ENCODE measurements at regions not wholly inside any gene's neighbourhood (a gene's known extent, or its start where the extent isn't known, plus 50 kb on each side); places are given as distances from the start of the nearest gene placed in this dataset.

- DNase-seq, result no peak
These were observed 71.8 kb upstream of the FOXP4 start for GRCh38 chr6:41474213-41474933.

- no peak for DNase-seq
These were observed 71.0 kb upstream of the FOXP4 start for GRCh38 chr6:41475164-41475563.

GRCh38 chr6:41475737-41476357 is 70.3 kb upstream of the FOXP4 start:
- DNase-seq, result no peak

DNA sequence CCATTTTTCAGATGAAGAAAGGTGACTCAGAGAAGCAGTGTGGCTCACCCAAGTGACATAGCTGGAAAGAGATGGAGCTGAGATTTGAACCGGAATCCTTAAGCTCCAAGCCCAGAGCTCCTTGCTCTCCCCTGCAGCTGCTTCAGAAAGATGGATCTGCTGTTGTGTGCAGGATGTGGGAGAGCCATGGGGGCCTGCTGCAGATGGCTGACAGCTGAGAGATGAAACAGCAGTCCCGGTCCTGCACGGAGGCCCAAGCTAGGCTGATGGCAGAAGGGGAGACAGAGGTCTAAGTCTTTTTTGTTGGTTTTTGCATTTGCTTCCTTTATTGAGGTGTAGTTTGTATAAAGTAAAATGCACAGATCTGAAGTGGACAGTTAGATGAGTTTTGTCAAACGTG is 69.8 kb upstream of the FOXP4 start:
- DNase-seq, result no peak

GRCh38 chr6:41477572-41477971 is 68.6 kb upstream of the FOXP4 start:
- no peak for DNase-seq

DNA sequence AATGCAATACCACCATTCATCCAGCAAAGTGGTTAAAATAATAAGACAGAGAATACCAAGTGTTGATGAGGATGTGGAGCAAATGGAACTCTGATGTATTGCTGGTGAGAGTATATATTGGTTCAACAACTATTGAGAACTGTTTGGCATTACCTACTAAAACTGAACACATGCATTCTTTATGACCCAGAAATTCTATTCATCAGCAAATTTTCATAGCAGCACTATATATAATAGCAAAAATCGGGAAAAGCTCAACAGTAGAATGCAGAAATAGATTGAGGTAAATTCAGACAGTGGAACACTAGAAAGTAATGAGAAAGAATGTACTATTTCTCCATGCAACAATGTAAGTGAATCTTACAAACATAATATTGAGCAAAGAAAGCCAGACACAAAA is 62.2 kb upstream of the FOXP4 start:
- no peak for DNase-seq

DNA sequence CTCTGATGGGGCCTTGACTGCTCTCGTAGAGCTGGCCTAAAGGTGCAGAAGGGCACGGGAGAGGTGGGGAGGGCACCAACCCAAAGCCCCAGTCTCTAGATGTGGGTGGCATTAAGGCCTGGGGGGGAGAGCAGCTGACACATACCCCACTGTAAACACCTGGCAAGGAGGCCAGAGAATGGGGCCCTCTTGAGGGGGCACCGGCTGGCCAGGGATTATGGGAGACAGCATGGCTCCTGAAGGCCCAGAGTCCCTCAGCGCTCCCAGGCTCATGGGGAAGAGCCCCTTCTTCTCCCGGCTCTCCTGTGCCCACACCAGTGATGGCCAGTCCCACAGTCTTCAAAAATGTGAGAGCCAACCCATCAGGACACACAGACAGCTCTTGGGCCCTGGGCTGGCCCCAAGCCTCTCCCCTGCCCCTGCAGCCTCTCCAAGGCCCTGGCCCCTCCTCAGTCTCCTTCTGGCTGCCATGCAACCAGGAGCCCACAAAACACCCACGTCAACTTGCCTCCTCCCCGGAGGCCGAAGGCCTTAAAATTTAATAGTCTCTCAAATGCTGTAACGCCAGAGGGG is 58.2 kb upstream of the FOXP4 start:
- DNase-seq, result no peak

DNA sequence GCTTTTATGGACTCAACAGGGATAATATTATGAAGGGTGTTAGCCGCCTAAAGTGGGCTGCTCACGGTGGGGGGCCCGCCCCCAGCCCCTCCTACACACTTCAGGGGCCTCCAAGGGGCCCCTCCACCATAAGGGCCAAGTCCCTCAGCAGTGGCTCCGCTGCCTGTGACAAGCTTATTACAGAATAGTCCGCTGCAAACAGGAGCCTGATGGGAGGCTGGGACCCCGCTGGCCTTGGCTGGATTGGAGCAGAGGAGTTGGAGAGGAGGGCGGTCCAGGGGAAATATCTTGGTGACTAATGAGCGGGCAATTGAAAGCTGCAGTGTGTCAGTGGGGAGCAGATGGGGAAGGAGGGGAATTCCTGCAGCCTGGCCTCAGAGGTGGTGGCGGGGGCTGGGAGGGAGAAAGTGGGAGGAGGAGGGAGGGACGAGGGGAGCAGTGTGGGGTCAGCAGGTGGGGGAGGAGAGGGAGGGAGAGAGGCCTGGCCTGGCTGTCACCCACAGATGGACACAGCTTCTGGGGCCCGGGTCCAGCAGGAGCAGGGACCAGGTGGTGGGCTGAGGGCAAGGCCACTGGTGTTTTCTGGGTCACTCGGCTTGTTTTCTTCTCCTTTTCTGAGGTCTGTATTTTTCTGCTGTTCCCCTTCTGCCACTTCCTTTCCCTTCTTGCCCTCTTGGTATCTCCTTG is 57.6 kb upstream of the FOXP4 start:
- no peak for DNase-seq

GRCh38 chr6:41489120-41489851 is 56.9 kb upstream of the FOXP4 start:
- DNase-seq, result no peak

GRCh38 chr6:41492261-41492891 is 53.8 kb upstream of the FOXP4 start:
- no peak for DNase-seq

- no peak for DNase-seq
These were observed 51.7 kb upstream of the FOXP4 start for GRCh38 chr6:41494212-41495110.
